Esophagus (tissue), 2 donors: ENCODE measurements at regions not wholly inside any gene's neighbourhood (a gene's known extent, or its start where the extent isn't known, plus 50 kb on each side); places are given as distances from the start of the nearest gene placed in this dataset.

Experiments
- H3K27ac ChIP-seq, 2 donors: one replicate each; pipeline ENCODE4 v1.5.1; 2013; ENCODE audit warnings: low read depth in 2 of 2, mild to moderate bottlenecking in 2 of 2, inconsistent platforms in 1 of 2, low read length in 1 of 2, moderate library complexity in 1 of 2
- H3K27me3 ChIP-seq, 2 donors: one replicate each; pipeline ENCODE4 v1.6.1; 2013; ENCODE audit warnings: low read length in 2 of 2, control low read depth in 1 of 2, mild to moderate bottlenecking in 1 of 2; ENCODE audit not compliant: insufficient read depth in 2 of 2, control insufficient read depth in 1 of 2
- H3K36me3 ChIP-seq, 2 donors: one replicate each; pipeline ENCODE4 v1.6.1; 2013; ENCODE audit warnings: low read length in 1 of 2; ENCODE audit not compliant: control insufficient read depth in 2 of 2, insufficient read depth in 2 of 2
- H3K4me1 ChIP-seq, 2 donors: one replicate each; pipeline ENCODE4 v1.6.1; 2013; ENCODE audit warnings: low read length in 1 of 2; ENCODE audit not compliant: control insufficient read depth in 2 of 2, insufficient read depth in 2 of 2
- H3K4me3 ChIP-seq, 2 donors: one replicate each; pipeline ENCODE4 v1.5.1; 2013; ENCODE audit warnings: low read length in 2 of 2, mild to moderate bottlenecking in 2 of 2, low read depth in 1 of 2, moderate library complexity in 1 of 2
- H3K9me3 ChIP-seq, 2 donors: one replicate each; pipeline ENCODE4 v1.6.1; 2013; ENCODE audit warnings: mild to moderate bottlenecking in 2 of 2, low read depth in 1 of 2, low read length in 1 of 2, moderate library complexity in 1 of 2; ENCODE audit not compliant: control insufficient read depth in 2 of 2, insufficient read depth in 1 of 2
- WGBS, 2 donors: extraction: QIAGEN DNeasy Blood & Tissue Kit; methylation state at CpG; one replicate each; pipeline ENCODE4 v1.1.7; 2013; 5-methylcytosine and 5-hydroxymethylcytosine counted together
- donor health status: healthy with polysubstance abuse.
- donor health status: Bipolar disorder and iron deficiency.

DNA sequence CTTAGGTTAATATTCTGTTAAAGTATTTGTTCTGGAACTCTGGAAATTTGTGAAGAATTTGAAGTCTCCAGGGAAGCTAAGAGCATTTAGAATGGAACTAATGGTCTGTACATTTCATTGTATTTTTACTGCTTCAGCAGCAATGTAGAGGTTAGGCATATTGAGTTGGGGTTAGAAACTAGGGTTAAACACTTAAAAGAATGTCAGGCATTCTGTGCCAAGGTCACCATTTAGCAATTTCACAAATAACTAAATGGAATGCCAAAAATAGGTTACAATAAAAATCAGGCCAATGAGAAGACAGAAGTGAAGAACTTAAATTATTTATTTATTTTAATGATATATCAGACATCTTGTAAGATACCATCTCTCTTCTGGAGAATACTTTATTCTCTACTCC is 210.8 kb downstream of the C12orf50 start:
- no peak overlapping the region for H3K27ac ChIP-seq
- no peaks in the 10 kb centered on the region for H3K9me3 ChIP-seq
- H3K4me3 ChIP-seq = no peak overlapping the region
- no peaks in the 10 kb centered on the region for H3K36me3 ChIP-seq
- H3K4me1 ChIP-seq = no peaks in the 10 kb centered on the region
- no peaks in the 10 kb centered on the region for H3K27me3 ChIP-seq

DNA sequence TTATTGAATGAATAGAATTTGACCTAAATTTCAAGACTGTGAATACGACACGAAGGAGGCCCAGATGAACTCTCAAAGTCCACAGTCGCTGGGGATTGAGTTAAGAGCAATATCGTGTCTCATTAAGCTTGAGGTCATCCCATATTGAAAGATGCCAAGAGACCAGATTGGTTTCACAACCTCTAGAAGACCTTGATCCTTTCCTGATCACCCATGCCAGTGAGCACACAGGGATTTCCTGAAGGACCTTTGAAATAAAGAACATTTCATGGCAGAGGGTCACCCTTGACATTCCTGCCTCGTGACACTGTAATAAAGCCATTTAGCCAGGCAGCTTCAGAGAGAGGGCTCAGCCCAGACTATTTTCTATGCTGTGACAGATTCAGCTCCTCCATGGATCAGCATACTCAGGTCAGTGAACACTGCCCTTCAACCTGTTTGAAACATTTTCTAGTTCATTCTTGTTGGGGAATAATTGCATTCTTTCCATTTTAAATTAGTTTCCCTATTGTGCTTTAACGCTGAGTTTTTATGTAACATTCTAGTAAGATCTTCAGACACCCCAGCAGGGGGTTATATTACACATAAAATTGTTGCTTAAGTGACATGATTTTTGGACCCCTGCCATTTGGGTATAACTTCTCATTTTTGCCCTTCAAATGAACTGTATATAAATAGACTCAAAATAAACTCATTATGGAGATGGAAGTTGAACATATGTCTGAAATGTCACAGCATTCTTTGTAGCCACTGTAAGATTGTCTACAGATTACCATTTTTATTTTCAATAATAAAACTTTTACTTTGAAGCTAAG is 213.2 kb downstream of the C12orf50 start:
- Histone ChIP-seq H3K27me3 (no peaks in the 10 kb centered on the region), H3K36me3 (no peaks in the 10 kb centered on the region), H3K27ac (no peak overlapping the region), H3K9me3 (no peaks in the 10 kb centered on the region), H3K4me3 (no peak overlapping the region), H3K4me1 (no peaks in the 10 kb centered on the region)
- WGBS, 2 donors = 75 to 79% methylated on average over 6 of the region's 6 CpGs

DNA sequence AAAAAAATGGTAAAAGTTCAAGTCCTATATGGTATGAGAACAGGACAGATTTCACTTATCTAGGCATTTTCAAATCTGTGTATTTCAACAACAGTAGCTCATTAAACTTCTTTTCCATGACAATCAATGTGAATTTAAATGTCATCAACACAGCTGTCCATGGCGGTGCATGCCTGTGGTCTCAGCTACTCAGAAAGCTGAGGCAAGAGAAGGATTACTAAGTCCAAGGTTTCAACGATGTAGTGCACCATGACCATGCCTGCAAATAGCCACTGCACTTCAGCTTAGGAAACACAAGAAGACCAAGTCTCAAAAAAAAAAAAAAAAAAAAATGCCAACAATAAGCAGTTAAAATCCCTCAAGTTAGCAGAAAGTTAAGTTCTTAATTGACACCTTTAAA is 214.6 kb downstream of the C12orf50 start:
- Histone ChIP-seq H3K27ac (no peak overlapping the region), H3K9me3 (no peaks in the 10 kb centered on the region), H3K36me3 (no peaks in the 10 kb centered on the region), H3K27me3 (no peaks in the 10 kb centered on the region), H3K4me3 (no peak overlapping the region), H3K4me1 (no peaks in the 10 kb centered on the region)
- 69 to 96% methylated on average over 2 of the region's 2 CpGs for WGBS, 2 donors

DNA sequence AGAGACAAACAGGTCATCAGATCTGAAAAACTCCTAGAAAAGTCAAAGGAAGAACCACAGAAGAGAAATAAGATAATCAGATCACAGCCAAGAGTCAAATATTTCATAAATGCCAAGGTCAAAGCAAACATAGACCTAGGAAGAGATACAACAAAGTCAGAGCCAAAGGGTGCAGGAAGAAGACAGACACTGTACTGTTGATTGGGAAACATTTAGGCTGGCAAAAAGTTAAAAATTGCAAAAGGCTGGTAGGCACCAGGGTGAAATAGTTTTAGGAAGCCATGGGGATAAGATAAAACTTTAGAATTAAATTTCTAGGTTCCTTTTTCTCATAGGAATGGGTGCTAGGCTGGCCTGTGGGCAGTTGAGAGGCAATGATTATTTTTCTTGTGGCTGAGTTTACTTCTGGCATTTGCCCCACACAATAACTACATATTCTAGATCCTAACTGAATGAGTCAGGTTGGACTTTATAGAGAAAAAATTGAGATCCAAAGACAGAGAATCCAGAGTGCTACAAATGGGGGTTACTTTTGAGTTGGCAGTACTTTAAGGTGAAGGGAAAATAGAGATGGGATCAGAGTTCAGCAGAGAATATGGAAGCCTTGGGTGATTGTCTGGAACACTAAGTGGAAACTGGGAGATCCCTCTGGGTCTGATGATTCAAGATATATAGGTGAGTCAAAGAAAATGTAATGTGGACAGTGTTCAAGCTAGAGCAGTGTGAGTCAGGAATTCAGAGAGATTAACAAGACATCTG is 215.5 kb downstream of the C12orf50 start:
- Histone ChIP-seq H3K4me1 (no peaks in the 10 kb centered on the region), H3K36me3 (no peaks in the 10 kb centered on the region), H3K4me3 (no peak overlapping the region), H3K27ac (no peak overlapping the region), H3K9me3 (no peaks in the 10 kb centered on the region), H3K27me3 (no peaks in the 10 kb centered on the region)

DNA sequence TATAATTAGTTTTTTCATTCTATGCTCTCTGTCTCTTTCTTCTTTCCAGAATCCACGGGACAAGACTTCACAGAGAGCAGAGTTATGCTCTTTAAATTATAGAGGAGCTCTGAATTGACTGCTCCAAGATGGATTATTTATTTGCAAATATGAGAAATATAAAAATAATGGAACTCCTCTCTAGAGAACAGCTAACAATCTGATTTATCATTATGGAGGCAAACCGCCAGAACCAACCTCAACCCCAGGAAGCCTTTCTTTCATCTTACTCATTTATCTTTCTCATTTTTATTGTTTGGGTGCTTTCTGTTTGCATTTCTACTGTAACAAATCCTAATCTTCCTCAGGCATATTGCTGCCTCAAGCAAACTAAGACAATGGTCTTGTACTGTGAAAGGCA is 216.5 kb downstream of the C12orf50 start:
- no peaks in the 10 kb centered on the region for H3K36me3 ChIP-seq
- H3K27me3 ChIP-seq = no peaks in the 10 kb centered on the region
- WGBS, 2 donors = 35 to 64% methylated on average over 2 of the region's 2 CpGs
- no peak overlapping the region for H3K4me3 ChIP-seq
- no peaks in the 10 kb centered on the region for H3K4me1 ChIP-seq
- no peaks in the 10 kb centered on the region for H3K9me3 ChIP-seq
- H3K27ac ChIP-seq = no peak overlapping the region

DNA sequence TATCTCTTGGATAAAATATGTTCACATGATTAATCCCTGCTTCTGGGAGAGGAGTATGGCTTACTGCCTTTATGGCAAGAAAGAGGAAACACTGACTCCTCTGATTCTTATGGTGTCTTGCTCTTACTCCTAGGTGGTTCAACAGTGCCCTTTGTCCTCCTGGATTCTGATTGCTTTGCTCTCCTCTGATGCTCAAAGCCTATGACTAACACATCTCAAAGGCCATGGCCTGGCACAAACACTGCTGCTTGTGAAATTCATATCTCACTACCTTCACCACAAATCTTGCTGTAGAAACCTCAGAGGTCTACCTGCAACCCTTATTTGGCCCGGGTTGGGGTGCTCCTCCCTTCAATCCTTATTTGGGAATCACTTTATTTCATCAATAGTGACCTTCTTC is 217.2 kb downstream of the C12orf50 start:
- Histone ChIP-seq H3K4me3 (no peak overlapping the region), H3K27me3 (no peaks in the 10 kb centered on the region), H3K36me3 (no peaks in the 10 kb centered on the region), H3K4me1 (no peaks in the 10 kb centered on the region), H3K9me3 (no peaks in the 10 kb centered on the region), H3K27ac (no peak overlapping the region)
- WGBS, 2 donors = 57 to 77% methylated on average over 1 of the region's 1 CpG

DNA sequence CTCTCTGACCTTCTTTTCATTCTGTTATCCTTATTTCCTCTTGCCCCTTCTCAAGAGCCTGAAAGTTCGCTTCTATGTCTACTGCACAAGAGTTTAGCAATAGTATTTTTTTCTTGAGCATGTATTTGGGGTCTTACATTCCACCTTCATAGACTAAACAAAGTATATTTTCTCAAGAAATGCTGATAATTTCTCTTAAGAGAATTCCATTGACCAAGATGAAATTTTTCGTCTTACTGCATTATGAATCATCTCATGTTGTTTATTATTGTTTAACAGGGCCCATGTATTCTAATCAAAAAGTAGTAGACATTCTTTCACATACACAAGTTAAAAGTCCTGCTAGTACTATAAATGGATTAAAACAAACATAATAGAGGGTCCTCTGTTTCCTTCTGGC is 219.3 kb downstream of the C12orf50 start:
- WGBS, 2 donors = 77 to 81% methylated on average over 2 of the region's 2 CpGs
- H3K4me3 ChIP-seq = no peak overlapping the region
- H3K36me3 ChIP-seq = no peaks in the 10 kb centered on the region
- no peaks in the 10 kb centered on the region for H3K27me3 ChIP-seq
- no peak overlapping the region for H3K27ac ChIP-seq
- H3K9me3 ChIP-seq = no peaks in the 10 kb centered on the region
- no peaks in the 10 kb centered on the region for H3K4me1 ChIP-seq

DNA sequence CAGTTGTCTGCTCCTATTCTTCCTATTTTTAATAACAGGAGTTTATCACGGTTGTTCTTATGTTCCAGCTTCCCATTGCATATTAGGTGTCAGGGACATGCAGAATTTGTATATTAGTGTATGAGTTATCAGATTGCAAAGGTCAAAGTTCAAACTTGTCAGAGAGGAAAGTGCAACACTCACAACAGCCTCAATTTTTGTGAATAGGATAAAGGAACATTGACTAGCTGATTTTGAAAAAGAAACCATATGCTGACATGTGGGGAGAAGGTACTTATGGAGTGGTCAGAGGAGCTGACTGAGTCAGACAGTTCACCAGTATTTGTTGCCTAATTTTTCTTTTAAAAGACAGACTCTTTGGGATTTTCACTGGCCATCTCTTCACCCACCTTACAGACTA is 222.1 kb downstream of the C12orf50 start:
- no peaks in the 10 kb centered on the region for H3K27me3 ChIP-seq
- 56 to 76% methylated on average over 1 of the region's 1 CpG for WGBS, 2 donors
- H3K4me1 ChIP-seq = no peaks in the 10 kb centered on the region
- H3K36me3 ChIP-seq = no peaks in the 10 kb centered on the region
- no peak overlapping the region for H3K27ac ChIP-seq
- no peak overlapping the region for H3K4me3 ChIP-seq
- H3K9me3 ChIP-seq = no peaks in the 10 kb centered on the region

DNA sequence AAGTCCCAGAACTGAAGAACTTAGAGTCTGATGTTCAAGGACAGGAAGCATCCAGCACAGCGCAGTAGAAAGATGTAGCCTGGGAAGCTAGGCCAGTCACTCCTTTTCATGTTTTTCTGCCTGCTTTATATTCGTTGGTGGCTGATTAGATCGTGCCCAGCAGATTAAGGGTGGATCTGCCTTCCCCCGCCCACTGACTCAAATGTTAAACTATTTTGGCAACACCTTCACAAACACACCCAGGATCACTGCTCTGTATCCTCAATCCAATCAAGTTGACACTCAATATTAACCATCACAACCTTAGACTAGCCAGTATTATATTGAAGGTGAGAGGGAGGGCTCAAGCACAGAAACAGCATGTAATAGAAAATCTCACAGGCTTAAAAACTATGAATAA is 222.9 kb downstream of the C12orf50 start:
- Histone ChIP-seq H3K4me3 (no peak overlapping the region), H3K4me1 (no peaks in the 10 kb centered on the region)
- WGBS, 2 donors = 50 to 53% methylated on average over 4 of the region's 4 CpGs

DNA sequence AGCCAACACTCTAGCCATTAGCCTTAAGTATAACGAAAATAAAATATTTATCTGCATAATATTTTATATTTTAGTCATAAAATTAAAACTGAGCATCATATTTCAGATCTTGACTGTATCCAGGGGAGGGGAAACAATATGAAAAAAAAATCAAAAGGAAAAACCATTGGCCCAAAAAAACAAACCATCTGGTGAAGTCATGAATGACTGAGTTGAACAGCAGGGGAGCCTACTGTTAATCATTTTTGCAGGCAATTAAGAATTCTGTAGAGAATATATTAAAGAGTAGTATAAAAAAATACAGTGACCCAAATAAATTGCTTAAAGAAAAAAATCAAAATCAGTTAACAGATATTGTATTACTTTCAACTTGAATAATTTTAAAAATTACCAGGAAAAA is 224.8 kb downstream of the C12orf50 start:
- Histone ChIP-seq H3K36me3 (no peaks in the 10 kb centered on the region), H3K27ac (no peak overlapping the region), H3K4me3 (no peak overlapping the region), H3K27me3 (no peaks in the 10 kb centered on the region), H3K9me3 (no peaks in the 10 kb centered on the region), H3K4me1 (no peaks in the 10 kb centered on the region)
- 36 to 70% methylated on average over 1 of the region's 1 CpG for WGBS, 2 donors

More for the DNA sequence above, 222.9 kb downstream of the C12orf50 start:
- H3K27me3 ChIP-seq = no peaks in the 10 kb centered on the region
- no peaks in the 10 kb centered on the region for H3K9me3 ChIP-seq
- no peaks in the 10 kb centered on the region for H3K36me3 ChIP-seq
- no peak overlapping the region for H3K27ac ChIP-seq
